Astrocyte of the hippocampus (primary cell): ENCODE measurements at regions not wholly inside any gene's neighbourhood (a gene's known extent, or its start where the extent isn't known, plus 50 kb on each side); places are given as distances from the start of the nearest gene placed in this dataset.
"Not testable (repeated sequence)": the region's sequence is repeated elsewhere in the genome, so short reads cannot be mapped to it uniquely, and the experiment has no call there.

ENCODE experiments used
- DNase-seq: peaks from one replicate; pipeline ENCODE4 v3.0.0; 2011; ENCODE audit warnings: low read depth, low spot score

- DNase-seq = no peak
Observed at GRCh38 chr3:18735005-18735404, 309.9 kb upstream of the SATB1 start.

GRCh38 chr3:18734309-18734708, 309.2 kb upstream of the SATB1 start:
- DNase-seq = no peak

- DNase-seq = peak; percentile 21
Observed at GRCh38 chr3:18732474-18732873, 307.3 kb upstream of the SATB1 start.

- no peak for DNase-seq
Observed at GRCh38 chr3:18730491-18730890, 305.4 kb upstream of the SATB1 start.

GRCh38 chr3:18729671-18730070, 304.5 kb upstream of the SATB1 start:
- DNase-seq = no peak

- DNase-seq = no peak
Observed at GRCh38 chr3:18725668-18726407, 300.7 kb upstream of the SATB1 start.

- no peak for DNase-seq
Observed at GRCh38 chr3:18724456-18724855, 299.3 kb upstream of the SATB1 start.

GRCh38 chr3:18723206-18723810, 298.2 kb upstream of the SATB1 start:
- DNase-seq = no peak

GRCh38 chr3:18720543-18720942, 295.4 kb upstream of the SATB1 start:
- DNase-seq = no peak

GRCh38 chr3:18717598-18717997, 292.5 kb upstream of the SATB1 start:
- no peak for DNase-seq

GRCh38 chr3:18716821-18717220, 291.7 kb upstream of the SATB1 start:
- peak; percentile 6 for DNase-seq

GRCh38 chr3:18716101-18716500, 291.0 kb upstream of the SATB1 start:
- no peak for DNase-seq

GRCh38 chr3:18715208-18715607, 290.1 kb upstream of the SATB1 start:
- no peak for DNase-seq

- DNase-seq = no peak
Observed at GRCh38 chr3:18713577-18713951, 288.4 kb upstream of the SATB1 start.

GRCh38 chr3:18712713-18713576, 287.8 kb upstream of the SATB1 start:
- no peak for DNase-seq

GRCh38 chr3:18704326-18704725, 279.2 kb upstream of the SATB1 start:
- DNase-seq = no peak

GRCh38 chr3:18703798-18704197, 278.7 kb upstream of the SATB1 start:
- no peak for DNase-seq

GRCh38 chr3:18693588-18694329, 268.6 kb upstream of the SATB1 start:
- DNase-seq = not testable (repeated sequence)

- DNase-seq = no peak
Observed at GRCh38 chr3:18687286-18687685, 262.1 kb upstream of the SATB1 start.

GRCh38 chr3:18683900-18684299, 258.8 kb upstream of the SATB1 start:
- DNase-seq = no peak

- DNase-seq = no peak
Observed at GRCh38 chr3:18681818-18682345, 256.7 kb upstream of the SATB1 start.

- no peak for DNase-seq
Observed at GRCh38 chr3:18680758-18681157, 255.6 kb upstream of the SATB1 start.
